Right lung (tissue), 2 donors: ENCODE measurements at regions not wholly inside any gene's neighbourhood (a gene's known extent, or its start where the extent isn't known, plus 50 kb on each side); places are given as distances from the start of the nearest gene placed in this dataset.
"Not testable (repeated sequence)": the region's sequence is repeated elsewhere in the genome, so short reads cannot be mapped to it uniquely, and the experiment has no call there.

Experiments
- DNase-seq, 2 donors: peaks; one replicate each; pipeline ENCODE4 v3.0.0-alpha.2; 2013

DNA sequence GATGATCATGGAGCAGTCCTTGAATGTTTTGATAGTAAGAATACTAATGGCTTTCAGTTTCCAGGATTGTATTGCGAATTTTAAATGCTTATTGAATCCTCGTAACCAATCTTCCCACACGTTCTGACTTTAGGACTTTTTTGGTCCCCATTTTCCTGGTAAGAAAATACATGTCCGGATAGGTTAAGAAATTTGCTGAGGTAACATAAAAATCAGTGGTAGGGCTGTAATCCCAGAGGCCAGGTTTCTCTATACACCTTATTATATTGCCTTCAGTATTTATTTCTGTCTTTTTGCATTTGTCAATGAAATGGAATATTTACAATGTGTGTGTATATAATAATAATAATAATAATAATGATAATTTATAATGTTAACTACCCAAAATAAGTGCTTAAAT is 603.2 kb downstream of the TMEM182 start:
- no peak for DNase-seq

DNA sequence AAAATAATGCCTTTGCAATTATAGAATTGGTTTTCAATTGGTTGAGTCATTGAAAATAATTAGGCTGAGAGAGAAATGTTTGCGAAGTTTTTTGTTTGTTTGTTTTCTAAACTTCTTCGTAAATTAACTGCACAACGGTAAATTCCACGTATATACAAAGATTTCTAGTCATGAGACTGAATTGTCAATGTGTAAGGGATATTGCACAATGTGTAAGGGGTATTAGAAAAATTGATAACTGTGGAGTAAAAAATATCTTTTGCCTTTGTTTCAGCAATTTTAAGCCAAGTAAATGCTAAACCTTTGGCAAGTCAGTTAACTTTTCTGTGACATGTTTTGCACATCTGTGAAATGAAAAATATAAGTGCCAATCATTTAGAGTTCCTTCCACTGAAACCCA is 606.0 kb downstream of the TMEM182 start:
- no peak for DNase-seq

DNA sequence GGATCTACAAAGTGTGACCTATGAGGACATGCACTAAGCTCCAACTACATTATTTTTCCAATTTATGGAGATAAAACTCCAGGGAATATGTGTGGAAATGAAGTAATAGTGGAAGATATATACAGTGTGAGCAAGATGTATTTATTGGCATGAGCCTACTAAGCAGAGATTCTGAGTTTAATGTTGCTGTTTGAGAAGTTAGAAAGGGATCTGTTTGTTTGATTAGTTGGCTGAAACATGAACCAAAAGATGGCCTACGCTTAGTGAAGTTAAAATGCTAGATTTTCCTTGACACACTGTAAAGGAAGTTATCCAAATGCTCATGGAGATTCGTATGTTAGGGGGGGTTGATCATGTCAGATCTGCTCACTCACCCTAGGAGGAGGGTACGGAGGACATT is 621.7 kb downstream of the TMEM182 start:
- peak; percentile 36 to 62 for DNase-seq

DNA sequence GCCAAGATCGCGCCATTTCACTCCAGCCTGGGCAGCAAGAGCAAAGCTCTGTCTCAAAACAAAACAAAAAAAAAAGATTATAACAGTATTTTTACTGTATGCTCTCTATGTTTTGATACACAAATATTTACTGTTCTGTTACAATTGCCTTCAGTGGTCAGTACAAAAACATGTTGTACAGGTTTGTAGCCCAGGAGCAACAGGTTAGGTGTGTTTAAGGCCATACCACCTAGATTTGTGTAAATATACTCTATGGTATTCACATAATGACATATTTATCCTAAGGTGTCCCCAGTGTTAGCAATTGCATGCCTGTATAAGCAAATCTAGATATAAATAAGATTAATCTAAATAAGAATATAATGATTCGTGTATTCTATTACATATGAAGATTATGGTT is 625.0 kb downstream of the TMEM182 start:
- DNase-seq = no peak

DNA sequence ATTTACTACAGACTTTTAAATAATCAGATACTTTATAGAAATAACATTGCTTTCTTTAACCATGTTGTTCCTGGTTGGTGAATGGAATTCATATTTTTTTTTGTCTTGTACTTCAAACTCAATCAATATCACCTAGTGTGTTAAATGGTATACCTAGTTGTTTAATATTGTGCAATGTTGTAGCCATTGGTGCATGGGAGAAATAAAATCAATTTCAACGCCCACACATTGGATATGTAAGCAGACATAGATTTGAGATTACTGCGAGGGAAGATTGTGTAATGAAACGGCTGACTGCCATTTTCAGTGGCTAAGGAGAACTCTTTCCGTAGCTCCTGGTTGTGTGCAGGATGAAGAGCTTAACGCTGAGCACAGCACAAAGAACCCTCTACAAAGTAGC is 626.1 kb downstream of the TMEM182 start:
- no peak for DNase-seq

DNA sequence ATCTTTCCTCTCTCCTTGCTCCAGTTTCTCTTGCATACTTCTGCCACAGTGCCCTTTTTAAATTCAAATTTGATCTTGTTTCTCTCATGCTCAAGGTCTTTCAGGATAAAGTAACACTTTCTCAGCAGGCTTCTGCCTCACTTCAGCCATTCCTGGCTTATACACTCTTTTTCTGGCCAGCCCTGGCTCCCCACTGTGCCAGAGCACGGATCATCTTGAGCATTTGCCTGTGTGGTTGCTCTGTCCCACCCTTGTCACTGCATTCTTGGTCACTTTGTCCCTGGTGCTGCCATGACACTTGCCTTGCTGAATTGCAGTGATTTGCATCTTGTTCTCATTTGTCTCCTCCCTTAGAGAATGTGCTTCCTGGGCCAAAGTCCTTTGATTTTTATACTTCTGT is 634.3 kb downstream of the TMEM182 start:
- no peak for DNase-seq

DNA sequence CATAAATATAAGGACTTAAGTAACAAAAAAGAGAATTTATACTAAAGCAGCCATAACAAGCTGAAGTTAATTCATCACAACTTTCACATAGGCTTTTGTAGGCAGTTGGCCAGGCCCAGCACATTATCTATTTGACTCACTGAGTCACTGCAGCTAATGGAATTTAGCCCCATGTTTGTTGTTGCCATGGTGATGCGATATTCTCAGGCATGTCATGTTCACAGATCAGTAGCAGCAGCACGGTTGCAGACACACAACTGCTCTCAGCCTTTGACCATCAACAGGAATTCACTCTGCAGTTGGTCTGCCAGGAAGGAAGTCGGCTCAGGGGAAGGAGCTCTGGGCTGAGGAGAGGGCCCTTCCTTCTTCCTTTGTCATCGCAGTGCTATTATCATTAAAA is 639.8 kb downstream of the TMEM182 start:
- peak; percentile 85 to 93 for DNase-seq

DNA sequence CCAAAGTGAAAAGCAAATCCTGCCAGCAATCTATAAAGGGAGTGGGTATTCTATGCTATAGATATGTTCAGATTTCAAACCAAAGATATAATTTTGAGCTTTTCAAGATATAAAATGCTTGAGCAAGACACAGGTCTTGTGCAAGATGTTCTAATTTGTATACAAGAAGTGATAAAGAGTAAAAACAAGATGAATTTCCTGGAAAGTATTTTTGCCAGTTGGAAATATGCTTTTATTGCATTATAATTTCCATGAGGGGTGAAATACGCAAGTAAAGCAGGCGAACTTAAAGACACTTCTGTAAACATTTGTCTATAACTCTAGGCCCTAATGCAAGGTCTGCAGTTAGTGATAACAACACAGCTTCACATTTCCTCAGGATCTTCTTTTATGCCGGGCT is 640.5 kb downstream of the TMEM182 start:
- peak; percentile 29 to 63 for DNase-seq

DNA sequence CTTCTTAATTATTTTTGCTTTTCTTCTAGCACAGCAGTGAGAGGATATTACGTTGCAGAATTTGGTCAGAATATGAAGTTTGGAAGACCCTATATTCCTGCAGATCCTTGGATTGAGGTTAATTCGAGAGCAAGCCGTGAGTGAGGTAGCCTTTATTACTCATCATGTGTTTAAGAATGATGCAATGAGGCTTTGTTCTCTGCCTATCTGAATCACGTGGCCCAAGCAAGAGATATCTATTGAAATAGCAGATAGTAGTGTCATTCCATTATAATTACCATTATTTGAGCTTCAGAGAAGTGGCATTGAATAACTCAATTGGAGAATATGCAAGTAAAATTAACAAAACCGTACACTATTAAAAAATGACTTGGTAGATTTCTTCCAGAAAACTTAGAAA is 641.1 kb downstream of the TMEM182 start:
- DNase-seq = no peak

DNA sequence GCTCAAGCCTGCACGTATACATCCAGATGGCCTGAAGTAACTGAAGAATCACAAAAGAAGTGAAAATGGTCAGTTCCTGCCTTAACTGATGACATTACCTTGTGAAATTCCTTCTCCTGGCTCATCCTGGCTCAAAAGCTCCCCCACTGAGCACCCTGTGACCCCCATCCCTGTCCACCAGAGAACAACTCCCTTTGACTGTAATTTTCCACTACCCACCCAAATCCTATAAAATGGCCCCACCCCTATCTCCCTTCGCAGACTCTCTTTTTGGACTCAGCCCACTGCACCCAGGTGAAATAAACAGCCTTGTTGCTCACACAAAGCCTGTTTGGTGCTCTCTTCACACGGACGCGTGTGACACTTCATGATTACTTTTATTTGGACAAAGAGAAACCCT is 641.6 kb downstream of the TMEM182 start:
- not testable (repeated sequence) for DNase-seq

DNA sequence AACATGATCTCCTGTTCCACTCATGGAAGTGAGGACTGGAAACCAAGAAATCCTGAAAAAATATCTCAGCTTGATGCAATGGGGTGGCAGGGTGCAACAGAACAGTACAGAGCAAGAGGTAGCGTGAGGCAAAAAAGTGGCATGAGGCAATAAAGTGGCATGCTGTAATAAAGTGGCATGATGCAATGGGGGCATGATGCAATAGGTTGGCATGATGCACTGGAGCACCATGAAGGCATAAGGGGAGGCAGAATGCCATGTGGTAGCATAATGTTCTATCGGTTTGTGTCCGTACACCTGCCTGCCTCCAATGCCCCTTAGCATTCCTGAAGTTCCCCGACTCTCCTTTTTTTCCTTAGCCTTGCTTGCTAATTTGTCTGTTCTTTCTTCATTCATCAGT is 648.4 kb downstream of the TMEM182 start:
- DNase-seq = no peak

DNA sequence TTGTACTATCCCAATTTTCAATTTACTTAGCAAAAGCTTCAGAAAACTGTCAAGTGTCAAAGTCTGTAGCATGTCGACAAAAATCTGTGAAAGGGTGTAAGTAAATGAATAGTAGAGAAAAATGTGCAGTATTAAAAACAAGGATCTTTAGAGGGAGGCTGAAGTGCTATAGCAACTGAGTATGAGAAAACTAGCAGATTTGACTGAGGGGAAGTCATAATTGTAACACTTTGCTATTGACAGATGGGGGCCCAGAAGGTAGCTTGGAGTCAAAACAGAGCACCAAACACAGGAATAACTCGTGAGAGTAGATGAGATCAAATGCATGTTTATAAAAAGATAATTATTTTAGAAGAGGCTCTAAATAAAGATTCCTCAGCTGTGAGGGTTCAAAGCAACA is 657.7 kb downstream of the TMEM182 start:
- no peak for DNase-seq

DNA sequence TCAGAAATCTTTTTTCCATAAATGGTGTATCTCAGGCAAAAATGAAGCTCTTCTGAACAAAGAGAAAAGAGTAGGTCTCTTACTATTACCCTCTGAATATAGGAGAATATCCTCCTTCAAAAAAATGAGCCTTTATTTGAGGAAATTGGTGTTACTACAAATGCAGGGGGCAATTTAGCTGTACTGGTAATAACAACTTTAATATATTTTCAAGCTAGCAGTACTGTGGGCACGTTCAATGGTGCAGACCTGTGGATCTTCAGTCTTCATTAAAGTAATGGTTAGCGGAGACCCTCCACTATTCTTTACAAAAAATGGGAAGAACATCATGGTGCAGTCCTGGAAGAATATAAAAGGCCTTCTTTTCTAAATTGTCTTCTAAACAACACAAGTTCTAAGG is 661.3 kb downstream of the TMEM182 start:
- no peak for DNase-seq

DNA sequence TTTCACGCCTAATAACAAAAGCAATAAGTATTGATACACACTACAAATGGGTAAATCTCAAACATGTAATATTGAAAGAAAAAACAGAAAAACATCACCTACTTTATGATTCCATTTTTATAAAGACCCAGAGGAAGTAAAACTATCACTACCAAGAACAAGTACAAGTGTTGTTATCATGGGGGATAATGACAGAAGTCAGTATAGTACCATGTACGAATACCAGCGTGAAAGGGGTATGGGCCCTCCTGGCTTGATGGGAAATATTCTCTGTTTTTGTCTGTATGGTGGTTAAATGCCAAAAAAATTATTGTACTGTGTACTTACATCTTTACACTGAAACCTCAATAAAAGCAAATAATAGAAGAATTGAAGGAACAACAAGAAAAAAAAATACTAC is 665.7 kb downstream of the TMEM182 start:
- DNase-seq = no peak

DNA sequence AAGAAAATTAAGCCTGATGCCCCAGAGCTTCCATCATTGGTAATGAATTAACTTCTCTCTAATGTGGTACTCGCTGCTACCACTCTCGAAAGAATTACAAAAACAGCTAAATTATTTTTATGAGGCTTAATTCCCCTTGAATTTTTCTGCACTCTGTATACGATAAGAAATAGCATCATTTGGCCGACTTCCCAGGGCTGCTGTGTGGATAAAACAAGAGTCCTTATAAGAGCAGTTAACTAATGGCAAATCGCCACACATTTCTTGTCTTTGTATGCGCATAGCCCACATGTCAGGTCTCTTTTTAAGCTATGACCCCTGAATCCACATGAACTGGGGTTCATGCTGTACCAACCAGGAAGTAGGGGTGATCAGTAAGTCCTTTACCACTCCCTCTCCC is 668.4 kb downstream of the TMEM182 start:
- peak in 1 of 2 donors; percentile 7 for DNase-seq

DNA sequence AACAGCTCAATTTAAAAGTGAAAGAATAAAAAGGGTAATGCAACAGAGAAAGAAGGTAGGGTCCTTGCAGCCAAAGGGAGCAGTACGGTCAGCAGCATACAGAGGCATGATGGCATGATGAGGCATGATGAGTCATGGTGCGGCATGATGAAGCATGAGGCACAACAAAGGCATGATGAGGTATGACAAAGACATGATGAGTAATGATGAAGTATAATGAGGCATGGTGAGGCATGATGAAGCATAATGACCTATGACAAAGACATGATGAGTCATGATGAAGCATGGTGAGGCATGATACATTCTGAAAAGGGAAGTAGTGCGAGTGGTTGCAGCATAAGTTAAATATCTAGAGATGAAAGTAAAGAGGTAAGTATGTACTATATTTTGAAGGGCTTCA is 673.2 kb downstream of the TMEM182 start:
- DNase-seq = no peak

DNA sequence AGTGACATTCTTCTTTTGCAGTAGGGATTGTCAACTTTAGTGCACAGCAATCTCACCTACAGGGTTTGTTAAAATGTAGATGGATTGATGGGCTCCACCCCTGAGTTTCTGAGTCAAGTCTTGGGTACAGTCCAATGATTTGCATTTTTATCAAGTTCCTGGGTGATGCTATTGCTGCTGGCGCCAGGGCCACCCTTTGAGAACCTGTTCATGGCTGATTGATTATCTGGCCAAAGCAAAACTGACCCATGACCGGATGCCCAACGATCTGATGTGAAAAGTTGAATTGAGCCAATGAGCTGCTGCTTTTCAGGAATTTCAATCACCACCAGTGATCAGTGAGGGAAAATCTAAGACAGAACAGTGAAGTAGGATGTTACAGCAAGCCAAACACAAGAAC is 675.3 kb downstream of the TMEM182 start:
- DNase-seq = no peak

DNA sequence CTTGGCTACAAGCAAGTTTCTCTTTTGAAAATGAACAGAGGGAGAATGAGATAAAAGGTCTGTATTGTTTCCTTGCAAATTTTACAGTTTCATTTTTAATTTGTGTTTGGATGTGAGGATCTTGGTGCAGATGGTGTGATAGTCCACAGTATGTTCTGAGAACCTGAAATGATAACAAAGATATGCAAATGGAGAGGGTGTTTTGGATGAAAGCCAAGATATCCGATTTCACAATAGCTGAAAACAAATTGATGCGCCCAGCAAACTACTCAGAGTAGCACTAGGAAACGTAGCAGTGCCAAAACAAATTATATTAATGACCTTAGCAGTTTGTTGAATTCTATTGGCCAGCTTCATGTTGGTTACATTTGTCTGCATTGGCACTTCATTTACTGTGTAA is 683.5 kb downstream of the TMEM182 start:
- DNase-seq = peak in 1 of 2 donors; percentile 10

DNA sequence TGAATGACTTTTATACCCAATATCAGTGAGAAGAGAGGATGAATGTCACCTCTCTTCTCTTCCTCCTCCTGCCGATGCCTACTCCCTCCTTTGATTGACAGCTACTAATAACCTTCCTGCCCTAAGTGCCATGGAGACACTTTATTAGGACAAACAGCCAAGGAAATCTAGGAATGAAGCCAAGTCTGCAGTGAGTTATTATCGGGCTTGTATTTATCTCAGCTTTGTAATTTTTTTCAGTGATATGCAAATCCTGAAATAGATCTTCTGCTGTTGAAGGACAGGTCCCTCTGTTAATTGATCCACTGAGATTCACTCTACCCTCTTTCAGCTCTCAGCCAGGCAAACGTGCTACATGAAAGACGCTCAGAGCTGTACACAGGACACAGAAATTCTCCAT is 686.7 kb downstream of the TMEM182 start:
- DNase-seq = no peak

DNA sequence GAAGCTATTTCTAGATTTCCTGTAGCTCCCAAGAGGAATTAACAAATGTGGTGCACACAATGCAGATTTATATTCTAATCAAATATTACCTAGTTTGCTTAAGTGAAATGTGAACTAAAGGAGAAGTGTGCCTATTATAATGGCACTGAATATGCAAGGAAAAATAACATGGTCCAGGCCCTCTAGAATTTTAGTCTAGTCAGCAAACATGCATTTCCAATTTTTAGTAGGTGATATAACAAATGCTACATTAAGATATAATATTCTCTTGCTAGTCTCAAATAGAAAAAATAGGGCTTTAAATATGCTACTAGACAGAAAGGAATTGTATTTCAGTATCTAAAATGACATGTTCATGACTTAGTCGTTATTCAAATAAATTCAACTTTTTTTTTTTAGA is 689.5 kb downstream of the TMEM182 start:
- no peak for DNase-seq

DNA sequence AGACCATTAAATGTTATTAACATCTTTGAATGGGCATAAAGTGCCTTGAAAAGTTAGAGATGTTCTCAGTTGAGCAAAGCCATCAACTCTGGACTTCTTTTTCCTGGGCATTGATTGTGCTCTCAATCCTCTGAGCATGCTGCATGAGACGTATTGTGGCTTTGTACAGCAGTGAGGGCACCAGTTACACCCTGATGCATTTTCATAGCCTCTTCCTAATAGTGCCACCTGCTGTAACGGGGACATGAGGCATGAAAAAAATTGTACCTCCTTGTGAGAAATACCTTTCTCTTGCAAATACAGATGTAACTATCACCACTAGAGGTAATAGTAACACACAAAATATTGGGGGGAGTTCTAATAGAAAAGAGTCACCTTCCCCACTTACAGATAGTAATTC is 697.5 kb downstream of the TMEM182 start:
- no peak for DNase-seq

DNA sequence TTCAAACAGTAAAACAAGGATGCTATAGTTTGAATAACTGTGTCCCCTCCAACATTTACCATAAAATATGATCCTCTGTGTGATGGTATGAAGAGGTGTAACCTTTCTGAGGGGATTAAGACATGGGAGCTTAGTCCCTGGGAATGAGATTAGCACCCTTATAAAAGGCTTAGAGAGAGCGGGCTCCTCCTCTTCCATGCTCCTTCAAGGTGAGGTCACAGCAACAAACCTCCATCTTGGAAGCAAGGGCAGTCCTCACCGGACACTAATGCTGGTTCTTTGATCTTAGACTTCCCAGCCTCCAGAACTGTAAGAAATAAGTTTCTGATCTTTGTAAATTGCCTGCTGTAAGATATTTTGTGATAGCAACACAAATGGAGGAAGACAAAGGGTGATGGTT is 700.3 kb downstream of the TMEM182 start:
- DNase-seq = no peak

DNA sequence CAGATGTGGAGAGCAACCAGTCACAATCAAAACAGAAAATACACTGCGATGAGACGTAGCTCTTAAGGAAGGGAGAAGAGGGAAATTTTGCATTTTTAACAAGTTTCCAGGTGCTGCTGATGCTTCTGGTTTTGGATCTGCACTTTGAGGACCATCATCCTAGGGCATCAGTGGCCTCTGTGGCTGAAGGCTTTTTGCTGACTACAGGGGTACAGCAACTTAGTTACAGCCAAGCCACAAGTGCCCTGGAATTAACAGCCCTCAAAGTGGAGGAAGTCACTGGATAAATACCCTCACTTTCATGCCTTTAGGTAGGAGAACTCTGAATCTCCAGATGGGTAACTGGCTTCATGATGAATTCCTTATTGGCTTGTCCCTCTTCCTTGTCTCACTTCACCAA is 700.9 kb downstream of the TMEM182 start:
- no peak for DNase-seq

DNA sequence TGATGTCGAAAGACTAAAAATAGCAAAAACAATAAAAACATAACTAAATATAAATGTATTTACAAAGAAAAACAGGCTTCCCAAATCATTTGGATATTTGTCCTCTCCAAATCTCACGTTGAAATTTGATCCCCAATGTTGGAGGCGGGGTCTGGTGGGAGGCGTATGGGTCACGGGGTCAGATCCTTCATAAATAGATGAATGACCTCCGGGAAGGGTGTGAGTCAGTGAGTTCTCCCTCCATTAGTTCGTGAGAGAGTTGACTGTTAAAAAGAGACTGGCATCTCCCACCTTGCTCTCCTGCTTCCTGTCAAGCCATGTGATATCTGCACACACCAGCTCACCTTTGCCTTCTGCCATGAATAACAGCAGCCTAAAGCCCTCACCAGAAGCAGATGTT is 703.0 kb downstream of the TMEM182 start:
- DNase-seq = no peak

DNA sequence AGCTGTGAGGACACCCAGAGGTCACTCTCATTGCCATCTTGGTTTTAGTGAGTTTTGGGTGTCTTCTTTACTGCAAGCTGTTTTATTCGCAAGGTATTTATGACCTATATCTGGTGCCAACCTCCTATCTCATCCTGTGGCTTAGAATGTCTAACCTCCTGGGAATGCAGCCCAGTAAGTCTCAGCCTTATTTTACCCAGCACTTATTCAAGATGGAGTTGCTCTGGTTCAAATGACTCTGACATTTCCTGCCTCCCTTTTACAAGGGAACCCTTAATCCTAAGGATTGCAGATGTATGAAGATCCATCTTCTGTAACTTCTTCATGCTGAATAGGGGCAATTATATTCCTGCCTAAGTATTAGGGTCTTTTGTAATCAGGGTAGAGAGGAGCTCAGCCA is 708.0 kb downstream of the TMEM182 start:
- no peak for DNase-seq
